Neural progenitor cell (in vitro differentiated cells): ENCODE measurements at regions not wholly inside any gene's neighbourhood (a gene's known extent, or its start where the extent isn't known, plus 50 kb on each side); places are given as distances from the start of the nearest gene placed in this dataset.
"Not testable (repeated sequence)": the region's sequence is repeated elsewhere in the genome, so short reads cannot be mapped to it uniquely, and the experiment has no call there.

Experiments
- CTCF ChIP-seq: fragments of 200-600 bp; sonication (generic); IDR thresholded peaks from 2 replicates; pipeline ENCODE4 v1.5.1; 2017; ENCODE audit warnings: antibody characterized with exemption, mild to moderate bottlenecking
- EZH2 ChIP-seq: fragments of 200-600 bp; sonication (generic); IDR thresholded peaks from 2 replicates; pipeline ENCODE4 v1.6.1; 2017; ENCODE audit warnings: antibody characterized with exemption, mild to moderate bottlenecking, moderate library complexity

- TF ChIP-seq CTCF, EZH2: not testable (repeated sequence)
These were observed 90.0 kb upstream of the IKBKE start for GRCh38 chr1:206380163-206380790.
